GM04503 (cell line): ENCODE measurements at regions not wholly inside any gene's neighbourhood (a gene's known extent, or its start where the extent isn't known, plus 50 kb on each side); places are given as distances from the start of the nearest gene placed in this dataset.

Experiments
- DNase-seq: peaks from one replicate; pipeline ENCODE4 v3.0.0-alpha.2; 2012; ENCODE audit warnings: low read depth

DNA sequence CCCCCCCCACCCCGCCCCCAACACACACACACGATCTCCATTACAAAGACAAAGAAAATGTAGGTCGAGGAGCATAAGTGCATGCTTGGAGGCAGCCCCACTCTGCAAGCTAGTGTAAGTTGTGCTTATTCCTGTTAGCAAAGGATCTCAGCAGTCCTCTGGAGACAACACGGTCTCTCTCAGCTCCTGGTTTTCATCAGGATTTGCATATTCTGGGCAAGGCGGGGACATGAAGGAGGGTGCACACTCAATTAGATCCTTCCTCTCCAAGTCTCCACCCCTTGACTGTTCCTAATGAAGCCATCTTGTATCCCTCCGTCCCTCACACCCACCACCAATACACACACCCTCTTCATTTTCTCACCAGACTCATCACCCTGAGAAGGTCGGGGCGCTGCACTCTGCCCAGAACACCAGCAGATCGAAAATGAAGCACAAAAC is 63.8 kb downstream of the MRPL46 start:
- DNase-seq, result no peak

DNA sequence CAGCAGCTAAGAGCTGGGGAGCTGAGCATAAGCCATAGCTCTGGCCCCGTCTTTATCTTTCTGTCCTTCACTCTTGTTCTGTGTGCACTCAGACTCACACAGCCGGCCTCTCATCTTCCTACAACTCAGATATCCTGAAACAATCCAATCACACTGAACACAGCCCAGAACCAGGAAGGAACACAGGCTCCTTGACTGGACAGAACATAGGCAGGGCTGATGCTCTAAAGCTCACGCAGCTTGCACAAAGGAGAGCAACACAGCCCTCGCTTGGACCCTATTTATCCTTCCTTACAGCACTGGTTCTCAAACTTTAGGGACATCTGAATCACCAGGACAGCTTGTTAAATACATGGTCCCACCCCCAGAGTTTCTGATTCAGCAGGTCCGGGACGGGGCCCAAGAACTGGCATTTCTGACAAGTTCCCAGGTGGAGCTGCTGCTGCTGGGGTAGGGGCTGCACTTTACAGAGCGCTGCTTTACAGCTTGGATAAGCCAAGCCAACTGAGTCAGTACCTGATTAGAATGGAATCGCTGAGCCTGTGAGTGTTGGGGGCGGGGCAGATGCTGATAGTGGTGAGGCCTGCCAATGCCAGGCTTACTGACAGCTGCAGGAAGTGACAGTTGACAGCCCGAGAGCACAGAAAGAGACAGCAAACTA is 65.1 kb downstream of the MRPL46 start:
- no peak for DNase-seq

- DNase-seq, result no peak
Measured at GRCh38 chr15:88401251-88401995, 65.8 kb downstream of the MRPL46 start.

DNA sequence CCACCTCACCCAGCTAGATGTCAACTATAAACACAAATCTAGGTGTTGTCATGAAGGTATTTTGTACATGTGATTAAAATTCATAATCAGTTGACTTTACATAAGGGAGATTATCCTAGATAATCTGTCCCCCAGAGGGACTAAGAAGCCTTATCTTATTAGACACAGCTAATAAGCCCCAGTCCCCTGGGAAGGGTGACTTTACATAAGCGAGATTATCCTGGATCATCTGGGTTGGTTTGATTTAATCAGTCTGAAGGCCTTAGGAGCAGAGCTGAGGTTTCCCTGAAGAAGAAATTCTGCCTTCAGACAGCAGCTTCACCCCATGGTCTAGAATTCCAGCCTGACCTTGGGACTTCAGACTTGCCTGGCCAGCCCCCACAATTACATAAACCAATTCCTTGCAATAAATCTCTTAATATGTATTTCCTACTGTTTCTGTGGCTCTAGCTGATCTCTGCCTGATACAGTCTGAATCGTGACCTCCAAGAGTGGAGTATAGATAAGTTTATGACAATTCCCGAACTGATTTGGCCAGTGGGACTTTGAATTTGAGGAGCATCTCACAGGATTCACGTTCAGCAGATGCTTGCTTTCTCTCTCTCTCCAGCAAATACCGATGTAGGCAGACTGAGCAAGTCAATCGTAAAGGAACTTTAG is 66.5 kb downstream of the MRPL46 start:
- no peak for DNase-seq

GRCh38 chr15:88400084-88400483 is 67.1 kb downstream of the MRPL46 start:
- no peak for DNase-seq

GRCh38 chr15:88399021-88399685 is 68.0 kb downstream of the MRPL46 start:
- no peak for DNase-seq

- no peak for DNase-seq
Measured at GRCh38 chr15:88398011-88398410, 69.2 kb downstream of the MRPL46 start.

GRCh38 chr15:88397506-88397905 is 69.7 kb downstream of the MRPL46 start:
- DNase-seq, result no peak

- DNase-seq, result no peak
Measured at GRCh38 chr15:88395872-88396781, 71.1 kb downstream of the MRPL46 start.

DNA sequence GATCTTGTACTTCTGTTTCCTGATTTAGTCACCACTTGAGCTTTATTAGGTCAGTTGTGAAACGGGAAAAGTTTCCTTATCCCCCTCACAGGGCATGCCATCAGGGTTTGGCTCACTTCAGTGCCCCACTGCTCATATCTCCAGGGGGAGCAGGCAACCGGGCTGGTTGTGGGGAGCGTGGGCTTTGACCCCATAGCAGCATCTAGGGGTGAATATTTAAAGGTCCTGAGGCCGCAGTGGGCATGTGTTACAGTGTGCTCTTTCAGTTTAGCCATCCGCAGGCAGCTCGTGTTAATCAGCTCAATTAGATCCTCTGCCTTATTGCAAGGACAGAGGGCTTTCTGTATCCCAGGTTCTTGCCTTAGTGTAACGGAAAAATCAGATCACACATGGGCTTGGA is 71.9 kb downstream of the MRPL46 start:
- DNase-seq, result no peak

GRCh38 chr15:88394553-88395145 is 72.5 kb downstream of the MRPL46 start:
- no peak for DNase-seq

DNA sequence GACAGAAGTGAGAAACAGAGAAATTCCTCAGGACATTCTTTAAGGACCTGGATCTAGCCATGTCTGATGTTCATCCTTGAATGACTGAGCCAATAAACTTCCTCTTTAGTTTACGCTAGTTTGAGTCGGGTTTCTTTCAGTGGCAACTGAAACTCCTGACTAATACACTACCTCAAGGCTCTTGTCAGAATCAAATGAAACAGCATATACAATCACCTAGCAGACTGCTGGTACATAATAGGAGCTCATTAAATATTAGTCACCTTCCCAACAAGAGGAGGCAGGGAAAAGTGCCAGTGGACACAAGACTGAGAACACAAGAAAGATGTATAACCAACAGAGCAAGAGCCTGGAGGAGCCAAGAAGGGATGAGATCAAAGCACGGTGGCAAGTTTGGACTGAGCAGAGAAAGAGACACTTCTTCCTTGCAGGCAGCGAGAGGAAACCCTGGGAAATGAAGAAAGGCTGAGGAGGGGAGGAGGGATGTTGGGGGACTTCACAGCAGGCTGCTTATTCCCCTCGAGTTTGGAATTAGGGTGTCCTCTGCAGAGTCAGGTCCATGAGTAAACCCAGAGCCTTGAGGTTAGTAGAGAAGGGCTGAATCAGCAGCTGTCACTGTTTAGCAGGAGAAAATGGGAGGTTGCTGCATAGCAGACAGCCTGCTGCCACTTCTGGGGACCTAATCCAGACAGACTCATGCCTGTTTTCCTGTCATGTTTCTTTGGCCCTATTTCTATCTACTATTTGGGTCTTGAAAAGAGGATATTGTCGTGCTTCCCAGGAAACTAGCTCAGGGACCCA is 73.3 kb downstream of the MRPL46 start:
- DNase-seq, result no peak

DNA sequence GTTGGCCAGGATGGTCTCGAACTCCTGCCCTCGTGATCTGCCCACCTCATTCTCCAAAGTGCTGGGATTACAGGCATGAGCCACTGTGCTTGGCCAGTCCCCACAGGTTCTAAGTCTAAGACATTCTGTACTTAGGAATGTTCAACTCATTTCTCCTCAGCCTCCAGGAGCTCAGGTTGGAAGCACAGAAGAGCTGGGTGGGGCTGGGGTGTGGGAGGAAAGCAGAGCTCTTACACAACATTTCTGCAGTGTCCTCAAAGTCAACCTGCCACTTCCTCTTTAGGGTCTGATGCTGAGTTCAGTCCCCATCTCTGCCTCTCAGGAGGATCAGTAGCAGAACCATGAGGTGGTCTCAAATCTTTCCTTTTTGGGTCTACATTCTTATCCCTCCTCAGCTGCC is 75.5 kb downstream of the MRPL46 start:
- no peak for DNase-seq

DNA sequence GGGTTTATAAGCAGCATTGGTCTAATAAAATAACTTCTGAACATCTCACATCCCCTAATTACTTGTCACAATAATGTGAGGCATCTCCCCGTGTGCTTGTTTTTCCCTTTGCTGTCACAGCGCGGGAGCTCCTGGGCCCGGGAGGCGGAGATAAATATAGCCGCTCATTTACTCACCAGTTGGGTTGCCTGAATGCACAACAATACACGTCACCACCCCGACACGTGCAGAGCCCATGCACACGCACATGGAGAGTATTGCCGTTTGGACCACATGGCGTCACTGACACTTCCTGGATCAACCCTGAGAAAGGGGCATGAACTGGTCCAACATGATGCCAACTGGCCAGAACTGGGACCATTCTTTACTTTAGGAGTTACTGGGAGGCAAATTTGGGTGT is 76.2 kb downstream of the MRPL46 start:
- DNase-seq, result no peak

- no peak for DNase-seq
Measured at GRCh38 chr15:88390164-88390901, 76.9 kb downstream of the MRPL46 start.

GRCh38 chr15:88389120-88389519 is 78.1 kb downstream of the MRPL46 start:
- DNase-seq, result no peak

DNA sequence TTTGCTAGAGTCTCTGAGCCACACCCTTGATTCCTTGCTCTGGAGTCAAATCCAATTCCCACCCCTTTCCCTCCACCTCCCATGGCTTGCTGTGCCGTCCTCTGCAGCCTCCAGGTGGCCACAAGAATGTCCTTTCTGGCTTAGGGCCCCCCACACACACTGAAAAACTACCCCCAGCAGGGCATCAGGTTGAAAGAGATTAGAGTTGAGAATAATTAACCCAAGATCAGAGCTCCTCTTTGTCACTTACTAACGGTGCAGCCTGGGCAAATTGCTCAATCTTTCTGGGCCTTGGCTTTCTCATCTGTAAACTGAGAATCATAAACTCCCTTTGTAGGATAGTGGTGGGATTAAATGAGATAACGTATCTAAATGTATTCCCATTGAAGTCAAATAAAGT is 78.5 kb downstream of the MRPL46 start:
- no peak for DNase-seq

GRCh38 chr15:88385078-88385700 is 82.0 kb downstream of the MRPL46 start:
- no peak for DNase-seq

DNA sequence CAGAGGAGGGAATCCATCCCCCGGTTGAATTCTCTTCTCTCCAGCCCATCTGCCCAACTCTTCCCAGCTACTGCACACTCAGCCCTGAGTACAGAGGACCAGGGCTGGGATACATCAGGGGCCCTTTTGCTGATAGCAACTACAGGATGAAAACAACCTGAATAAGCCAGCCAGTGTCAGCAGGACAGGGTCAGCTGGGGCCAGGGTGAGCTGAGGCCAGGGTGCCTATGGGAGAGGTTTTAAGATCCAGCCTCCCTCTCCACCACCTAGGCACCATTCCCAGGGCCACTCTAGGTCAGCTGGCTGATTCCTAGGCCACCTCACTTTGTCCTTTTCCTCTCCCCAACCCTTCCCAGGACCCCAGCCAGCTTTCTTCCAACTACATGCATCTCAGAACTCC is 83.8 kb downstream of the MRPL46 start:
- no peak for DNase-seq
